ENCODE measurements at regions not wholly inside any gene's neighbourhood (a gene's known extent, or its start where the extent isn't known, plus 50 kb on each side); places are given as distances from the start of the nearest gene placed in this dataset.

GRCh38 chr7:148500978-148501377, 89.6 kb upstream of the C7orf33 start:
- TF ChIP-seq CTCF (conservative IDR thresholded peaks at IDR 0.05; ENCODE audit: low read depth, low read length) (no peak), POLR2A (IDR thresholded peaks at IDR 0.05; ENCODE audit: low read depth, low read length) (no peak), SMC3 (IDR thresholded peaks at IDR 0.05; ENCODE audit: low read depth, low read length) (no peak), NFE2L2 (IDR thresholded peaks at IDR 0.05; ENCODE audit: low read depth, low read length) (no peak), RFX5 (IDR thresholded peaks at IDR 0.05; ENCODE audit: low read depth, low read length) (no peak), RAD21 (IDR thresholded peaks at IDR 0.05; ENCODE audit: low read length) (no peak), USF2 (IDR thresholded peaks at IDR 0.05; ENCODE audit: low read depth, low read length) (no peak), MXI1 (IDR thresholded peaks at IDR 0.05; ENCODE audit: borderline replicate concordance, low read depth, low read length) (no peak)

Measured in IMR-90 (cell line).